ENCODE measurements at regions not wholly inside any gene's neighbourhood (a gene's known extent, or its start where the extent isn't known, plus 50 kb on each side); places are given as distances from the start of the nearest gene placed in this dataset.

- Histone ChIP-seq H3K9me3 (no peaks in the 10 kb centered on the region), H3K27me3 (no peaks in the 10 kb centered on the region), H3K27ac (no peak overlapping the region), H3K4me3 (no peak overlapping the region), H3K36me3 (no peaks in the 10 kb centered on the region), H3K4me1 (peaks cover 0 to 7% (median 0%) of the 10 kb centered on the region in 4 donors)
- TF ChIP-seq CTCF (IDR thresholded peaks at IDR 0.05) (peak; percentile 64 to 86 (median 71)), POLR2A (IDR thresholded peaks at IDR 0.05) (no peak)
- WGBS, 2 donors: 16 to 18% methylated on average over 9 of the region's 9 CpGs
- DNase-seq (ENCODE audit: low spot score in 2 of 2): peak in 1 of 2 donors; percentile 69
Observed at GRCh38 chr7:142603870-142604448, 145.3 kb upstream of the PRSS1 start.

DNA sequence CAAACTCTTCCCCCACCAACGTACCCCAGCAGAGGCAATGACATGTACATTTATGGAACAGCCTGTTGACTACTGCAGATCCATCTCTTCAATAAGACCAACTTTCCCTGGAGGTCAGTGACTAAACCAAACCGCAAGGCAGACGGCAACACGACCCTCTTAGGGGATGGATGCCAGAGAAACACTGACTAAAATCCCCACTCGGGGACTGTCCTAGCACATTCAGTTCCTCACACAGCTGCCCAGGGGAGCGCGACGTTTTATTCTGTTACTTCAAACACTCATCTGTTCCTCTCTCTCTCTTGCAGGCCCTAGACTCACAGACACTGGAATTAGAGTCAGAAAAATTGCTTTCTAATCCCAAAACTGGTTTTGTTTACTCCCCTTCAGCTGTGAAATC lies 146.5 kb upstream of the PRSS1 start:
- H3K27ac ChIP-seq: peak overlapping the region in 1 of 4 donors; percentile 13
- peak; percentile 37 to 66 for DNase-seq (ENCODE audit: low spot score in 2 of 2)
- H3K9me3 ChIP-seq: no peaks in the 10 kb centered on the region
- H3K36me3 ChIP-seq: no peaks in the 10 kb centered on the region
- H3K27me3 ChIP-seq: peaks cover 0 to 2% of the 10 kb centered on the region in 2 donors
- peaks cover 0 to 7% (median 0%) of the 10 kb centered on the region in 4 donors for H3K4me1 ChIP-seq
- TF ChIP-seq CTCF (IDR thresholded peaks at IDR 0.05): no peak
- TF ChIP-seq POLR2A (IDR thresholded peaks at IDR 0.05): no peak
- peak in 1 of 2 donors; percentile 62 for TF ChIP-seq EP300 (IDR thresholded peaks at IDR 0.05)
- WGBS, 2 donors: 44 to 46% methylated on average over 8 of the region's 8 CpGs
- no peak overlapping the region for H3K4me3 ChIP-seq

DNA sequence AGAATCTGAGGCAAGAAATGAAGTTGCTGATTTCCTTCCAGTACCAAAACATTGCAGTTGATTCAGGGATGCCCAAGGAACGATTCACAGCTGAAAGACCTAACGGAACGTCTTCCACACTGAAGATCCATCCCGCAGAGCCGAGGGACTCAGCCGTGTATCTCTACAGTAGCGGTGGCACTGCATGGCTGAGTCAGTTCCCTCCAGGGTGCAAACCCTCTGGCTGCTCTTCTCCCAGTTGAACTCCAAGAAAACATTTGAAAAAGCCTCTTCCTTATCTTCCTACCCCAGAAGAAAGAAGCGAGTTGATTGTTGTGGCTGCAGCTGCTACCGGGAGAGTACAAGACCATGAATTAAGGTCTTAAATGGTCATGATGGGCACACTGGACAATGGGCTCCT lies 147.1 kb upstream of the PRSS1 start:
- no peaks in the 10 kb centered on the region for H3K9me3 ChIP-seq

DNA sequence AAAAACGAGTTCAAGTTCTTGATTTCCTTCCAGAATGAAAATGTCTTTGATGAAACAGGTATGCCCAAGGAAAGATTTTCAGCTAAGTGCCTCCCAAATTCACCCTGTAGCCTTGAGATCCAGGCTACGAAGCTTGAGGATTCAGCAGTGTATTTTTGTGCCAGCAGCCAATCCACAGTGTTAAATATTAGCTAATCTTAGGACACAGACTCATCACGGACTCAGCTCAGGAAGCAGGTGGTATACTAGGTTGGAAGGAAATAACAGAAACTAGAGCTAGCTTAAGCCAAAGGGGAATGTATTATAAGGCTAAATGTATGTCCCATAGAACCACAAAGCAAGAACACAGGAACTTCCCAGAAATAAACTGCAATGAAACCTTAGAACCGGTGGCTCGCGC lies 151.0 kb upstream of the PRSS1 start:
- TF ChIP-seq EP300 (IDR thresholded peaks at IDR 0.05): no peak
- TF ChIP-seq CTCF (IDR thresholded peaks at IDR 0.05): no peak
- no peak for TF ChIP-seq POLR2A (IDR thresholded peaks at IDR 0.05)
- no peak overlapping the region for H3K27ac ChIP-seq
- H3K4me3 ChIP-seq: no peak overlapping the region
- DNase-seq (ENCODE audit: low spot score in 2 of 2): no peak
- no peaks in the 10 kb centered on the region for H3K36me3 ChIP-seq
- H3K4me1 ChIP-seq: no peaks in the 10 kb centered on the region
- H3K9me3 ChIP-seq: no peaks in the 10 kb centered on the region
- H3K27me3 ChIP-seq: peaks cover 0 to 11% of the 10 kb centered on the region in 2 donors
- WGBS, 2 donors: 69 to 70% methylated on average over 6 of the region's 6 CpGs

More for the DNA sequence above, 147.1 kb upstream of the PRSS1 start:
- Histone ChIP-seq H3K27me3 (peaks cover 0 to 8% of the 10 kb centered on the region in 2 donors), H3K36me3 (no peaks in the 10 kb centered on the region), H3K4me1 (peaks cover 0 to 7% (median 0%) of the 10 kb centered on the region in 4 donors), H3K27ac (peak overlapping the region in 1 of 4 donors; percentile 13), H3K4me3 (no peak overlapping the region)
- WGBS, 2 donors: 84 to 85% methylated on average over 9 of the region's 9 CpGs
- TF ChIP-seq EP300 (IDR thresholded peaks at IDR 0.05) (no peak), POLR2A (IDR thresholded peaks at IDR 0.05) (no peak), CTCF (IDR thresholded peaks at IDR 0.05) (no peak)
- DNase-seq (ENCODE audit: low spot score in 2 of 2): no peak

- H3K27me3 ChIP-seq: peaks cover 0 to 11% of the 10 kb centered on the region in 2 donors
- H3K27ac ChIP-seq: no peak overlapping the region
- no peaks in the 10 kb centered on the region for H3K9me3 ChIP-seq
- WGBS, 2 donors: 73 to 81% methylated on average over 4 of the region's 4 CpGs
- H3K36me3 ChIP-seq: no peaks in the 10 kb centered on the region
- no peak overlapping the region for H3K4me3 ChIP-seq
- TF ChIP-seq EP300 (IDR thresholded peaks at IDR 0.05) (no peak), CTCF (IDR thresholded peaks at IDR 0.05) (no peak), POLR2A (IDR thresholded peaks at IDR 0.05) (no peak)
- no peak for DNase-seq (ENCODE audit: low spot score in 2 of 2)
- no peaks in the 10 kb centered on the region for H3K4me1 ChIP-seq
Observed at GRCh38 chr7:142597547-142597946, 151.7 kb upstream of the PRSS1 start.

All from tibial nerve (tissue), 4 donors.